Stimulated activated CD4-positive, alpha-beta T cell treated with anti-CD3 and anti-CD28 coated beads, Interleukin-15, amount 100 ng/mL, for 48 hours (primary cell): ENCODE measurements at regions not wholly inside any gene's neighbourhood (a gene's known extent, or its start where the extent isn't known, plus 50 kb on each side); places are given as distances from the start of the nearest gene placed in this dataset.

Source experiments
- DNase-seq, 2 donors: peaks; one replicate each; pipeline ENCODE4 v3.0.0-alpha.2; 2020; ENCODE audit warnings: low read depth in 2 of 2

GRCh38 chr7:22563032-22563501 is 63.1 kb upstream of the STEAP1B start:
- DNase-seq = no peak

DNA sequence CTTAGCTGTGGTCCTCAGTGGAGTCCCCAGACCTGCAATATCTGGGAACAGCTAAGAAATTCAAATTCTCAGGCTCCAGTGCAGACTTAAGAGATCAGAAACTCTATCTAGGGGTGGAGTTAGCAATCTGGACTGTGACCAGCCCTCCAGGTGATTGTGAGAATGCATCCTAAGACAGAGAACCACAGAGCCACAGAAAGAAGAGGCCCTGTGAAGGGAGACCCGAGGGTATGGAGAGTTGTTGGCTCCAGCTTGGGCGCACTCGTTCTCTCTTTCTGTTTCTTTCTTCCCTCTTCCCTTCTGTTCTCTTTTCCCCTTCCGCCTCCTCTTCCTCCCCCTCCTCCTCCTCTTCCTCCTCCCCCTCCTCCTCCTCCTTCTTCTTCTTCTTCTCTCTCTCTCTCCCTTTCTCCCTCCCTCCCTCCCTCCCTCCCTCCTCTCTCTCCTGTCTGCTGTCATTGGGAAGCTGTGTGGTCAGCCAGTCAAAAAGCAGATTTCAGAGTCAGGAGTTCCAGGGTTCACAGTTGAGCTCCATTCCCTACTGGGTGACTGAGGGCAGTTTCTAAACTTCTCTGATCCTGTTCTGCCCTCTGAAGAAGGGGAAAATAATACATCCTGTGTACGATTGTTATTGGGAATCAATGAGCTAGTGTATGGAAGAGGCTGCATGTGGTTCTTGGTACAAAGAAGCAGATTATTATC is 62.1 kb upstream of the STEAP1B start:
- no peak for DNase-seq

GRCh38 chr7:22561321-22561811 is 61.4 kb upstream of the STEAP1B start:
- DNase-seq = no peak

- DNase-seq = peak; percentile 40 to 61
Measured at GRCh38 chr7:22559829-22560489, 60.0 kb upstream of the STEAP1B start.

DNA sequence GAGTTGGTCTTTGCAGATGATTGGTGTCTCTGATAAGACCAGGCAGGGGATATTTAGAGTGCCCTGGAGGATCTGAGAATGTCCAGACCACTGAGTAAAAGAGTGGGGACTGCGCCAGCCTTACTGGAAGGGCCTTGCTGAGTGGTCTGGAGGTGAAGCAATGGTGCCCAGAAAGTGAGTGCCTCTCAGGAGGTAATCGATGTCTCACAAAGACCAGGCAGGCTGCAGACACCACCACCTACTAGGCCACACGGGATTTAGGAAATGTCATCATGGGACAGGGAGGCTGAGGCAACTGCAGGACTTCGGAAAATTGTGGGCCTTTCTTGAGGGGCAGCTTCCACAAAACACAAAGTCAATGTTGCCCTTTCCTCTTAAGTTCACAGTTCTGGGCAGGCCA is 57.2 kb upstream of the STEAP1B start:
- DNase-seq = no peak

DNA sequence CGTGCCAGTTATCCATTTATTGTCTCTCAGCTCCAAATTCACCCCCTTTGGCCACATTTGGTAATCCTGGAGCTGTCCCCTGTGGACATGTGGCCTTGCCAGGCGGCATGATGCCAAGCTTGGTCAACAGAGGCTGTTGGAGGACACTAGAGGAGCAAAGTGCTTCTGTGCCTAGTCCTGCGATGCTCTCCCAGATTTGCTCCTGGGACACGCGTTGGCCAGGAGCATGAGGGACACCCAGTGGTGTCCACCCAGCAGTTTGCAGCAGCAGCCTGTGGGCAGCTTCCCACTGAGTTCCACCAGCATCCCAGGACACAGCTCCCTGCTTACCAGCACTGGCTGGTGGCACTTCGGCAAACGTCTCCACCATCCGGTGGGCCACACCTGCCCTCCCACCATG is 55.5 kb upstream of the STEAP1B start:
- DNase-seq = no peak

GRCh38 chr7:22554184-22554583 is 54.2 kb upstream of the STEAP1B start:
- DNase-seq = no peak

- no peak for DNase-seq
Measured at GRCh38 chr7:22551768-22552513, 52.0 kb upstream of the STEAP1B start.

- no peak for DNase-seq
Measured at GRCh38 chr7:22550514-22551030, 50.6 kb upstream of the STEAP1B start.

DNA sequence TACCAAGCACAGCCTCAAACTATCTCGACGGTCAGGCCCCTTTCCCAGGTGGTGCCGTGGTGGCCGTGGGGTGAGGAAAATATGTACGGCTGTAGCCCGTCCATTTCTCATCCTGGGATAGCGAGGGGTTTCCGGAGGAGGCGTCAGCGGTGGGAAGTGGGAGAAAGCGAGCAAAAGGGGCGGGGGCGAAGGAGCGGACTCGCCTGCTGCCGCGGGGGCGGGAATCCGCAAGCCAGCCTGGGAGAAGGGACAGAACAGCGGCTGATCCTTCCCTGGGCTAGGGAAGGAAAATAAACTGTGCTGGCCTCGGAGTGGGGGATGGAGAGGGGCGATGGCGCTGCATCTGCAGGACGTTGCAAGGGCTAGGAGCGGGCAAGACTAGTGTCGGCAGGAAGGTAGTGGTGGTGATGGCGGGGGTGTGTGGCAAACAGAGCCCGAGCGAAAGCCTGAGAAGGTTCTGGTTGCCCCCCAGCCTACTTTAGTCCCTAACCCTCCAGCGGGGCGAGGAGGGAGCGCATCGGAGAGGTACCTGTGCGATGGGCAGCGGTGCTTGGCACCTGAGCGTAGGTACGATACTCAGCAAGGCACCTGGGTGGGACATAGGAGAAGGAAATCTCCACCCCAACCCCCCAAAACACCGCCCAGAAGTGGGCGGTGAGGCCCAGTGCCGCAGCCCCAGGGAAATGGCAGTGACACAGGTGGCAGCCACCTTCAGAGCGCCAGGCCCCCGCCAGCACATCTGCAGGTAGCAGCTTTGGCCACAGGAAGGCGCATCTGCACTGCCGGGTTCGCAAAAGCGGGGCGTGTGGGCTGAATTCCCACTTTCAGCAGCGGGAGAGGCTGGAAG is 49.9 kb upstream of the STEAP1B start:
- no peak for DNase-seq
